Endothelial cell (in vitro differentiated cells): ENCODE measurements at regions not wholly inside any gene's neighbourhood (a gene's known extent, or its start where the extent isn't known, plus 50 kb on each side); places are given as distances from the start of the nearest gene placed in this dataset.

ENCODE experiments used
- DNase-seq: peaks from one replicate; pipeline ENCODE4 v3.0.0; 2021; ENCODE audit warnings: low spot score
- H3K27ac Mint-ChIP-seq: one replicate; pipeline ENCODE4 v1.8.0; 2021; ENCODE audit warnings: mixed read lengths, inconsistent platforms; ENCODE audit not compliant: unreplicated experiment
- H3K27me3 Mint-ChIP-seq: one replicate; pipeline ENCODE4 v1.8.0; 2021; ENCODE audit warnings: mild to moderate bottlenecking, moderate library complexity, mixed read lengths, inconsistent platforms; ENCODE audit not compliant: unreplicated experiment
- H3K36me3 Mint-ChIP-seq: one replicate; pipeline ENCODE4 v1.8.0; 2021; ENCODE audit warnings: mild to moderate bottlenecking, low read depth, mixed read lengths, inconsistent platforms; ENCODE audit not compliant: unreplicated experiment
- H3K4me1 Mint-ChIP-seq: one replicate; pipeline ENCODE4 v1.8.0; 2021; ENCODE audit warnings: mild to moderate bottlenecking, mixed read lengths, inconsistent platforms; ENCODE audit not compliant: unreplicated experiment
- H3K4me3 Mint-ChIP-seq: one replicate; pipeline ENCODE4 v1.8.0; 2021; ENCODE audit warnings: mild to moderate bottlenecking, mixed read lengths, inconsistent platforms; ENCODE audit not compliant: unreplicated experiment
- H3K9me3 Mint-ChIP-seq: one replicate; pipeline ENCODE4 v1.8.0; 2021; ENCODE audit warnings: mixed read lengths, inconsistent platforms; ENCODE audit not compliant: unreplicated experiment
- CTCF ChIP-seq: fragments of 200-600 bp; sonication (generic); IDR thresholded peaks from one replicate; pipeline ENCODE4 v1.5.0; 2021; ENCODE audit warnings: antibody characterized with exemption; ENCODE audit not compliant: unreplicated experiment

DNA sequence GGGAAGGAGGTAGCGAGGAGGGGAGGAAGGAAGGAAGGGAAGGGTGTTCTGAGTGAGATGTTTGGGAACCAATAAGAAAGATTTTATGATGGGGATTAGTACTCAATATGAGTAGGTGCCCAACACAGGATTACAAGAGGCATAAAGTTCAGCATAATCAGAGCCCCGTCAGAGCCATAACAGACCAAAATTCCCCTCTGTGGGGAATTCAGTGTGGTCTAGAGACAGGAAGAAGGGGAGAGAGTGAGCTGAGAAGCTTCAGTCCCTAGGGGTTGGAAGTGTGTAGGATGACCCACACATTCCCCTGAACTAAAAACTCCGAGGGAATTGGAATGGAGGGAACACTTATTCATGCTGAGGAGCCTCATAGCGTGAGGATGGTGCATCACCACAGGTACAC lies 160.3 kb upstream of the SASH1 start:
- H3K9me3 Mint-ChIP-seq, result no peaks in the 10 kb centered on the region
- peaks cover 8% of the 10 kb centered on the region for H3K4me1 Mint-ChIP-seq
- no peaks in the 10 kb centered on the region for H3K36me3 Mint-ChIP-seq
- H3K27me3 Mint-ChIP-seq, result no peaks in the 10 kb centered on the region
- H3K4me3 Mint-ChIP-seq, result no peak overlapping the region
- no peak for TF ChIP-seq CTCF
- DNase-seq, result no peak
- no peak overlapping the region for H3K27ac Mint-ChIP-seq

GRCh38 chr6:148183776-148184175 lies 158.9 kb upstream of the SASH1 start:
- no peak for TF ChIP-seq CTCF
- Mint-ChIP-seq H3K36me3 (no peaks in the 10 kb centered on the region), H3K9me3 (no peaks in the 10 kb centered on the region), H3K27me3 (no peaks in the 10 kb centered on the region), H3K27ac (no peak overlapping the region), H3K4me3 (no peak overlapping the region), H3K4me1 (peaks cover 4% of the 10 kb centered on the region)
- no peak for DNase-seq

DNA sequence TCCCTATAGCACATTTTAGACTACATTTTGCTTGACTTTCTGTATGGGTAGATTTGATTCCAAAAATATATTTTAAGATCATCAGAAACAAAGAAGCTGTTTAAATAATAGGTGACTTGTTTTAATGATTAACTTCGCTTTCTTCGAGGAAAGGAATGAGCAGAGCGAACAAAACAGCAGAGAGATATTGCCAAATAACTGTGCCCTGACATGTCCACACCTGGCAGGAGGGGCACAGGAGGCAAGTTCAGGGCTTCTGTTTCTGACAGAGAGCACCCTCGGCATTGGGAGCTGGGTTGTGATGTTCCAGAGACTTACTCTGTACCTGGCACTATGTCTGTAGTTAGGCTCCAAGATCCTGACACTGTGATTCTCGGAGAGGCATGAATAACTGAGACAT lies 155.7 kb upstream of the SASH1 start:
- Mint-ChIP-seq H3K36me3 (no peaks in the 10 kb centered on the region), H3K27ac (no peak overlapping the region), H3K9me3 (no peaks in the 10 kb centered on the region), H3K4me3 (no peak overlapping the region), H3K27me3 (no peaks in the 10 kb centered on the region), H3K4me1 (no peaks in the 10 kb centered on the region)
- no peak for DNase-seq
- TF ChIP-seq CTCF, result no peak

- Mint-ChIP-seq H3K36me3 (no peaks in the 10 kb centered on the region), H3K27ac (no peak overlapping the region), H3K27me3 (no peaks in the 10 kb centered on the region), H3K9me3 (no peaks in the 10 kb centered on the region), H3K4me3 (no peak overlapping the region), H3K4me1 (peaks cover 7% of the 10 kb centered on the region)
- no peak for TF ChIP-seq CTCF
- DNase-seq, result no peak
Measured at GRCh38 chr6:148192310-148192709, 150.3 kb upstream of the SASH1 start.

GRCh38 chr6:148193063-148193680 lies 149.5 kb upstream of the SASH1 start:
- DNase-seq, result no peak
- H3K36me3 Mint-ChIP-seq, result peaks cover 2% of the 10 kb centered on the region
- no peaks in the 10 kb centered on the region for H3K9me3 Mint-ChIP-seq
- H3K27ac Mint-ChIP-seq, result no peak overlapping the region
- no peaks in the 10 kb centered on the region for H3K27me3 Mint-ChIP-seq
- TF ChIP-seq CTCF, result no peak
- peaks cover 7% of the 10 kb centered on the region for H3K4me1 Mint-ChIP-seq
- no peak overlapping the region for H3K4me3 Mint-ChIP-seq
